HepG2 (cell line): ENCODE measurements at regions not wholly inside any gene's neighbourhood (a gene's known extent, or its start where the extent isn't known, plus 50 kb on each side); places are given as distances from the start of the nearest gene placed in this dataset.

ENCODE experiments used
- ATAC-seq: fragments of 200-7000 bp; cut with Tn5 transposase; 3 replicates; pipeline ENCODE4 v1.9.1; 2020; ENCODE audit warnings: mild to moderate bottlenecking, moderate library complexity
- BruUV-seq: library from RNA; stranded (reverse); fragments of 400-500 nt; replicated peaks from 2 replicates; lab custom pipeline; 2021; lab: Mats Ljungman, UMichigan
- CTCF ChIA-PET: fragments of 300-600 bp; formaldehyde crosslinking; extraction: SDS; loops from one replicate; lab custom pipeline; 2021; ENCODE audit warnings: low total read pairs, inconsistent platforms, low intra/inter-chr PET ratio; lab: Yijun Ruan, JAX
- POLR2A ChIA-PET: fragments of 350-600 bp; sonication (Branson Sonifier 250); formaldehyde crosslinking; loops from one replicate; lab custom pipeline; 2020; ENCODE audit warnings: antibody characterized with exemption, inconsistent platforms; lab: Yijun Ruan, JAX
- DNase-seq: peaks from one replicate; pipeline ENCODE4 v3.0.0-alpha.2; 2015; ENCODE audit warnings: low spot score
- FAIRE-seq: peaks from 3 replicates; lab custom pipeline; 2011; peaks lifted over from hg19 to GRCh38; lab: Jason Lieb, UNC
- H2AFZ ChIP-seq: one replicate; pipeline ENCODE4 v1.6.1; 2011; ENCODE audit warnings: low read length, inconsistent platforms
- H3K27ac ChIP-seq: fragments of 300-600 bp; 3 replicates; pipeline ENCODE4 v1.8.0; 2011; ENCODE audit warnings: mixed run types, mild to moderate bottlenecking, mixed read lengths, low read length, inconsistent platforms; ENCODE audit not compliant: insufficient read depth; ENCODE audit errors: extremely low read length
- H3K27me3 ChIP-seq, 2 experiments: fragments of 200-600 bp in 1 of 2; 2 replicates in 1 of 2; 3 replicates in 1 of 2; pipeline versions ENCODE4 v1.6.0 to v1.8.0; 2011; ENCODE audit warnings: low read length in 2 of 2, mild to moderate bottlenecking in 2 of 2, moderate library complexity in 2 of 2, inconsistent platforms in 1 of 2; ENCODE audit not compliant: insufficient read depth in 2 of 2, control insufficient read depth in 1 of 2
- H3K36me3 ChIP-seq, 2 experiments: fragments of 200-600 bp in 1 of 2; replicated peaks in 1 of 2; 2 replicates in 1 of 2; 3 replicates in 1 of 2; pipeline versions ENCODE4 v1.5.1 to v1.8.0; 2011; ENCODE audit warnings: low read length in 2 of 2, inconsistent platforms in 1 of 2; ENCODE audit not compliant: insufficient read depth in 2 of 2, control insufficient read depth in 1 of 2
- H3K4me1 ChIP-seq: 2 replicates; pipeline ENCODE4 v1.5.1; 2012; ENCODE audit warnings: low read length, inconsistent platforms; ENCODE audit not compliant: insufficient read depth
- H3K4me2 ChIP-seq: 2 replicates; pipeline ENCODE4 v1.6.0; 2011; ENCODE audit warnings: low read depth, low read length, inconsistent platforms
- H3K4me3 ChIP-seq, 3 experiments: fragments of 200-600 bp in 1 of 3; sonication (generic), shearing (Covaris generic) in 1 of 3; replicated peaks in 1 of 3; 2 replicates each; pipeline ENCODE4 v1.5.1; 2011 to 2016; ENCODE audit warnings: low read length in 3 of 3, inconsistent platforms in 2 of 3, low read depth in 2 of 3, mild to moderate bottlenecking in 2 of 3, control low read depth in 1 of 3, mixed read lengths in 1 of 3; ENCODE audit not compliant: insufficient read depth in 1 of 3
- H3K79me2 ChIP-seq: one replicate; pipeline ENCODE4 v1.6.1; 2011; ENCODE audit warnings: low read length, inconsistent platforms; ENCODE audit not compliant: insufficient read depth
- H3K9ac ChIP-seq: 2 replicates; pipeline ENCODE4 v1.6.0; 2011; ENCODE audit warnings: mild to moderate bottlenecking, low read depth, low read length, inconsistent platforms; ENCODE audit not compliant: insufficient read depth
- H3K9me3 ChIP-seq: 2 replicates; pipeline ENCODE4 v1.5.1; 2012; ENCODE audit warnings: mild to moderate bottlenecking, low read length
- H4K20me1 ChIP-seq: 2 replicates; pipeline ENCODE4 v1.6.0; 2011; ENCODE audit warnings: inconsistent platforms, mild to moderate bottlenecking, low read length, moderate library complexity; ENCODE audit not compliant: insufficient read depth
- HOXA7 ChIP-seq: sonication (generic); formaldehyde crosslinking; IDR thresholded peaks from 2 replicates; pipeline ENCODE4 v1.8.1; 2022; ENCODE audit warnings: mild to moderate bottlenecking, missing genetic modification reagents, moderate library complexity
- KLF16 ChIP-seq, 2 experiments: sonication (generic) in 1 of 2; formaldehyde crosslinking in 1 of 2; IDR thresholded peaks; 2 replicates each; pipeline versions ENCODE4 v1.6.1 to v1.8.0; 2016 to 2023; ENCODE audit warnings: missing genetic modification reagents in 2 of 2, missing compliant biosample characterization in 1 of 2
- POLR2A ChIP-seq, 2 experiments: IDR thresholded peaks; 2 replicates each; pipeline ENCODE4 v1.6.1; 2011; ENCODE audit warnings: low read depth in 2 of 2, low read length in 2 of 2, mild to moderate bottlenecking in 1 of 2, moderate library complexity in 1 of 2; ENCODE audit not compliant: insufficient read depth in 1 of 2
- PRMT3 ChIP-seq: sonication (generic); formaldehyde crosslinking; IDR thresholded peaks from 2 replicates; pipeline ENCODE4 v1.8.1; 2022; ENCODE audit warnings: low read depth, mild to moderate bottlenecking, moderate library complexity, missing genetic modification reagents, borderline replicate concordance
- ZNF12 ChIP-seq: sonication (generic); formaldehyde crosslinking; IDR thresholded peaks from 2 replicates; pipeline ENCODE4 v1.5.0; 2020; ENCODE audit warnings: missing genetic modification reagents
- ZNF3 ChIP-seq: IDR thresholded peaks from 2 replicates; pipeline ENCODE4 v1.7.0; 2017; ENCODE audit warnings: inconsistent platforms
- WGBS: methylation state at CpG from one replicate; pipeline ENCODE4 v1.1.6; 2017; ENCODE audit warnings: low lambda C conversion rate; 5-methylcytosine and 5-hydroxymethylcytosine counted together
- in situ Hi-C: cut with HindIII; loops from 2 replicates; pipeline ENCODE4 v1.10.0; 2017; ENCODE audit warnings: low pct_unique_long_range_greater_than_20kb; ENCODE audit not compliant: extremely low pct_ligation_motif_present
- intact Hi-C: fragments of 100-400 bp; cut with micrococcal nuclease; formaldehyde crosslinking; loops from one replicate; pipeline ENCODE4 v1.10.0; 2022; ENCODE audit not compliant: unreplicated experiment
- TF ChIP-seq, protein P1 (sequence below): sonication (generic); formaldehyde crosslinking; IDR thresholded peaks from 2 replicates; pipeline ENCODE4 v1.4.0; 2020; ENCODE audit warnings: missing genetic modification reagents
- TF ChIP-seq, protein P2 (sequence below): sonication (generic); formaldehyde crosslinking; IDR thresholded peaks from 2 replicates; pipeline ENCODE4 v1.4.0; 2020; ENCODE audit warnings: missing genetic modification reagents, mild to moderate bottlenecking, borderline replicate concordance

DNA sequence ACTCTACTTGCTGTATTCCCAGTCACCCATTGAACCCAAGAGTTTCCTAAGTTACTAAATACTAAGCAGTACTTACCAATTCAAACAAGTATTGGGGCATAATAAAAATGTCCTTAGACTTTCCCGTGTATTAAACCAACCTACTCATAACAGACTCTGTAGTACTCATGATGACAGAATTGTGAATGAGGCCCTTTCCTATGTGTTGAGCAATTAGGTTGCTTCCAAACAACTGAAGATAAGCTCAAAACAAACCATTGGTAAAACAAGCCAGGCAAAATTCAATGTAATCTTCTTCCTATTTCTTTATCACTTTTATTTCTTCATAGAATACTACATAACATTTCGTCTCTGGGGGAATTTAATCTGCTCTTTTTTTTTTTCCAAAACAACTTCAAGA lies 106.5 kb upstream of the ANK3 start:
- no peak overlapping the region for H3K4me3 ChIP-seq
- H3K27ac ChIP-seq: no peak overlapping the region
- ATAC-seq (no peak), DNase-seq (no peak), FAIRE-seq (no peak)
- no peaks in the 10 kb centered on the region for H3K27me3 ChIP-seq
- H3K9ac ChIP-seq: no peak overlapping the region
- WGBS: 2% methylated on average over 2 of the region's 2 CpGs
- no peaks in the 10 kb centered on the region for H3K36me3 ChIP-seq
- no peak overlapping the region for H2AFZ ChIP-seq
- H4K20me1 ChIP-seq: no peaks in the 10 kb centered on the region
- no peaks in the 10 kb centered on the region for H3K4me1 ChIP-seq
- H3K4me2 ChIP-seq: no peak overlapping the region
- H3K9me3 ChIP-seq: no peaks in the 10 kb centered on the region
- BruUV-seq: no TSS peak
- no peak for TF ChIP-seq ZNF12 (CRISPR knock-in tag)
- no peak for TF ChIP-seq PRMT3 (CRISPR knock-in tag)
- no peak for TF ChIP-seq KLF16 (CRISPR knock-in tag; IDR thresholded peaks at IDR 0.05)
- no peak for TF ChIP-seq POLR2A (IDR thresholded peaks at IDR 0.05; ENCODE audit: insufficient read depth in 1 of 2, low read depth in 2 of 2, low read length in 2 of 2)
- TF ChIP-seq, protein P1, sequence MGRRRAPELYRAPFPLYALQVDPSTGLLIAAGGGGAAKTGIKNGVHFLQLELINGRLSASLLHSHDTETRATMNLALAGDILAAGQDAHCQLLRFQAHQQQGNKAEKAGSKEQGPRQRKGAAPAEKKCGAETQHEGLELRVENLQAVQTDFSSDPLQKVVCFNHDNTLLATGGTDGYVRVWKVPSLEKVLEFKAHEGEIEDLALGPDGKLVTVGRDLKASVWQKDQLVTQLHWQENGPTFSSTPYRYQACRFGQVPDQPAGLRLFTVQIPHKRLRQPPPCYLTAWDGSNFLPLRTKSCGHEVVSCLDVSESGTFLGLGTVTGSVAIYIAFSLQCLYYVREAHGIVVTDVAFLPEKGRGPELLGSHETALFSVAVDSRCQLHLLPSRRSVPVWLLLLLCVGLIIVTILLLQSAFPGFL (CRISPR knock-in tag): no peak
- TF ChIP-seq HOXA7 (CRISPR knock-in tag): no peak
- no peak for TF ChIP-seq ZNF3 (CRISPR knock-in tag)
- TF ChIP-seq, protein P2, sequence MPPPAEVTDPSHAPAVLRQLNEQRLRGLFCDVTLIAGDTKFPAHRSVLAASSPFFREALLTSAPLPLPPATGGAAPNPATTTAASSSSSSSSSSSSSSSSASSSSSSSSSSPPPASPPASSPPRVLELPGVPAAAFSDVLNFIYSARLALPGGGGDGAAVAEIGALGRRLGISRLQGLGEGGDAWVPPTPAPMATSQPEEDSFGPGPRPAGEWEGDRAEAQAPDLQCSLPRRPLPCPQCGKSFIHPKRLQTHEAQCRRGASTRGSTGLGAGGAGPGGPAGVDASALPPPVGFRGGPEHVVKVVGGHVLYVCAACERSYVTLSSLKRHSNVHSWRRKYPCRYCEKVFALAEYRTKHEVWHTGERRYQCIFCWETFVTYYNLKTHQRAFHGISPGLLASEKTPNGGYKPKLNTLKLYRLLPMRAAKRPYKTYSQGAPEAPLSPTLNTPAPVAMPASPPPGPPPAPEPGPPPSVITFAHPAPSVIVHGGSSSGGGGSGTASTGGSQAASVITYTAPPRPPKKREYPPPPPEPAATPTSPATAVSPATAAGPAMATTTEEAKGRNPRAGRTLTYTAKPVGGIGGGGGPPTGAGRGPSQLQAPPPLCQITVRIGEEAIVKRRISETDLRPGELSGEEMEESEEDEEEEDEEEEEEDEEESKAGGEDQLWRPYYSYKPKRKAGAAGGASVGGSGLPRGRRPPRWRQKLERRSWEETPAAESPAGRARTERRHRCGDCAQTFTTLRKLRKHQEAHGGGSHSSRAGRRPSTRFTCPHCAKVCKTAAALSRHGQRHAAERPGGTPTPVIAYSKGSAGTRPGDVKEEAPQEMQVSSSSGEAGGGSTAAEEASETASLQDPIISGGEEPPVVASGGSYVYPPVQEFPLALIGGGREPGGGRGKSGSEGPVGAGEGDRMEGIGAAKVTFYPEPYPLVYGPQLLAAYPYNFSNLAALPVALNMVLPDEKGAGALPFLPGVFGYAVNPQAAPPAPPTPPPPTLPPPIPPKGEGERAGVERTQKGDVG: no peak
- intact Hi-C loops (no loop called here), in situ Hi-C loops (no loop called here)
- CTCF ChIA-PET: no interaction called here
- no peaks in the 10 kb centered on the region for H3K79me2 ChIP-seq
- POLR2A ChIA-PET: no interaction called here
